PFSK-1 (cell line): ENCODE measurements at regions not wholly inside any gene's neighbourhood (a gene's known extent, or its start where the extent isn't known, plus 50 kb on each side); places are given as distances from the start of the nearest gene placed in this dataset.

Source experiments
- FOXP2 ChIP-seq: optimal IDR thresholded peaks from 2 replicates; pipeline ENCODE3; 2011; ENCODE audit warnings: borderline replicate concordance, control low read depth, inconsistent platforms; ENCODE audit not compliant: insufficient read depth; ENCODE audit errors: extremely low read length, extremely low read depth
- POLR2AphosphoS5 ChIP-seq: IDR thresholded peaks from 2 replicates; pipeline ENCODE4 v1.6.1; 2012; ENCODE audit warnings: low read depth, mild to moderate bottlenecking, control low read depth, low read length, moderate library complexity
- SIN3A ChIP-seq: IDR thresholded peaks from 2 replicates; pipeline ENCODE4 v1.6.1; 2012; ENCODE audit warnings: mild to moderate bottlenecking, low read length, moderate library complexity, borderline replicate concordance; ENCODE audit not compliant: insufficient read depth
- TAF1 ChIP-seq: IDR thresholded peaks from 2 replicates; pipeline ENCODE4 v1.6.1; 2012; ENCODE audit warnings: low read length, control low read depth, borderline replicate concordance; ENCODE audit not compliant: insufficient read depth
- TF ChIP-seq, protein P1 (sequence below), 2 experiments: IDR thresholded peaks; 2 replicates each; pipeline versions ENCODE4 v1.6.1 to v1.8.0; 2011 to 2012; ENCODE audit warnings: low read depth in 2 of 2, low read length in 2 of 2, control low read depth in 1 of 2, inconsistent platforms in 1 of 2, mild to moderate bottlenecking in 1 of 2, moderate library complexity in 1 of 2; ENCODE audit not compliant: insufficient read depth in 1 of 2

DNA sequence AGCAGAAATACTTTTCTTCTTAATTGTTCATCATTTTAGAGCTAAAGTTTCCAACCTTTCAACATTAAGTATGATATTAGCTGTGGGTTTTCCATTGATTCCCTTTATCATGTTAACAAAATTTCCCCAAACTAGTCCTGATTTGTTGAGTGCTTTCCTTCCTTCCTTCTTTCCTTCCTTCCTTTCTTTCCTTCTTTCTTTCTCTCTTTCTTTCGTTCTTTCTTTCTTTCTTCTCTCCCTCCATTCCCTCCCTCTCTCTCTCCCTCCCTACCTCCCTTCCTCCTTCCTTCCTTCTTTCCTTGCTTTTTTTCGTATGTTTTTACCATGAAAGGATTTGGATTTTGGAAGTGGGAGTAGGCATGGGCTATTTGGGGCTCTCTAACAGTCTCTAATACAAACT is 133.5 kb downstream of the LMNTD1 start:
- TF ChIP-seq SIN3A (no peak), POLR2AphosphoS5 (no peak), FOXP2 (no peak), TAF1 (no peak)
- TF ChIP-seq, protein P1, sequence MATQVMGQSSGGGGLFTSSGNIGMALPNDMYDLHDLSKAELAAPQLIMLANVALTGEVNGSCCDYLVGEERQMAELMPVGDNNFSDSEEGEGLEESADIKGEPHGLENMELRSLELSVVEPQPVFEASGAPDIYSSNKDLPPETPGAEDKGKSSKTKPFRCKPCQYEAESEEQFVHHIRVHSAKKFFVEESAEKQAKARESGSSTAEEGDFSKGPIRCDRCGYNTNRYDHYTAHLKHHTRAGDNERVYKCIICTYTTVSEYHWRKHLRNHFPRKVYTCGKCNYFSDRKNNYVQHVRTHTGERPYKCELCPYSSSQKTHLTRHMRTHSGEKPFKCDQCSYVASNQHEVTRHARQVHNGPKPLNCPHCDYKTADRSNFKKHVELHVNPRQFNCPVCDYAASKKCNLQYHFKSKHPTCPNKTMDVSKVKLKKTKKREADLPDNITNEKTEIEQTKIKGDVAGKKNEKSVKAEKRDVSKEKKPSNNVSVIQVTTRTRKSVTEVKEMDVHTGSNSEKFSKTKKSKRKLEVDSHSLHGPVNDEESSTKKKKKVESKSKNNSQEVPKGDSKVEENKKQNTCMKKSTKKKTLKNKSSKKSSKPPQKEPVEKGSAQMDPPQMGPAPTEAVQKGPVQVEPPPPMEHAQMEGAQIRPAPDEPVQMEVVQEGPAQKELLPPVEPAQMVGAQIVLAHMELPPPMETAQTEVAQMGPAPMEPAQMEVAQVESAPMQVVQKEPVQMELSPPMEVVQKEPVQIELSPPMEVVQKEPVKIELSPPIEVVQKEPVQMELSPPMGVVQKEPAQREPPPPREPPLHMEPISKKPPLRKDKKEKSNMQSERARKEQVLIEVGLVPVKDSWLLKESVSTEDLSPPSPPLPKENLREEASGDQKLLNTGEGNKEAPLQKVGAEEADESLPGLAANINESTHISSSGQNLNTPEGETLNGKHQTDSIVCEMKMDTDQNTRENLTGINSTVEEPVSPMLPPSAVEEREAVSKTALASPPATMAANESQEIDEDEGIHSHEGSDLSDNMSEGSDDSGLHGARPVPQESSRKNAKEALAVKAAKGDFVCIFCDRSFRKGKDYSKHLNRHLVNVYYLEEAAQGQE (IDR thresholded peaks at IDR 0.05; ENCODE audit: insufficient read depth in 1 of 2, low read depth in 2 of 2, low read length in 2 of 2): no peak

DNA sequence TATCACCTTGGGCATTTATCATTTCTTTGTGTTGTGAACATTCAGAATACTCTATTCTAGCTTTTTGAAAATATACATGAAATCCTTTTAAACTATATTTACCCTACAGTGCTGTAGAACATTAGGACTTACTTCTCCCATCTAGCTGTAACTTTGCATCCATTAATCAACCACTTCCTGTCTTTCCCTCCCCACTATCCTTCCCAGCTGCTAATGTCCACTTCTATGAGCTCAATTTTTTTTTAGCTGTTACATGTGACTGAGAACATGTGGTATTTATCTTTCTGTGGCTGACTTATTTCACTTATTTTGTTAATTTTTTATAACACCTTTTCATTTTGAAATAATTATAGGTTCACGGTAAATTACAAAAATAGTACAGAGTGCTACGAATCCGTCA is 136.0 kb downstream of the LMNTD1 start:
- TF ChIP-seq, protein P1 (IDR thresholded peaks at IDR 0.05; ENCODE audit: insufficient read depth in 1 of 2, low read depth in 2 of 2, low read length in 2 of 2): no peak

DNA sequence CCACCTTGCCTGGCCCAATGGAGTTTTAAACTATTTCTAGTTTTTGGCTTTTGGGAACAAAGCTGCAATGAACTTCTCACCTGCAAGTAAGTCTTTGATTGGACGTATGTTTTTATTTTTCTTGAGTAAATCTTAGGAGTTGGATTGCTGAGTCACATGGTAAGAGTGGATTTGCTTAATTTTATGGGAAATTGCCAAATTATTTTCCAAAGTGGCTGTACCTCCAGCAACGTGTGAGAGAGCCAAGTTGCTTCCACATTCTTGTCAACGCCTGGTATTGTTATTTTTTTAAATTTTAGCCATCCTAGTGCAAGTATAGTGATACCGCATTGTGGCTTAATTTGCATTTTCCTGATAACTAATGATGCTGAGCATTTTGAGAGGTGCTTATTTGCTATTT is 136.6 kb downstream of the LMNTD1 start:
- TF ChIP-seq FOXP2 (no peak), SIN3A (no peak), POLR2AphosphoS5 (no peak), TAF1 (no peak)
- TF ChIP-seq, protein P1 (IDR thresholded peaks at IDR 0.05; ENCODE audit: insufficient read depth in 1 of 2, low read depth in 2 of 2, low read length in 2 of 2): no peak

DNA sequence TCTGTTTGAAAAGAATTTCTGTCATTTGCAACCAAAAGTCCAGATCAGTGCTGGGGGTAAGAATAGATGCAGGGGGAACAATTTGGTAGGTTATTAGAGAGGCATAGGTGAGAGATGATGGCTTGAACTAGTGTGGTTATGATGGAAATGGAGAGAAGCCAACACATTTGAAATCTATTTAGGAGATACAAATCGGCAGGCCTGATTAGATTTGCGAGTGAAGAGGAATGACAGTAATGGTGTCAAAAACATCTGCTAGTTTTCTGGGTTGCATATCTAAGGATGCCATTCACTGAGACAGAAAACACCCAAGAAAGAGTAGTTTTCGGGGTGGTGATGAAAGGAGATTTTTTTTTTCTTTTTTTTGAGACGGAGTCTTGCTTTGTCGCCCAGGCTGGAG is 138.1 kb downstream of the LMNTD1 start:
- no peak for TF ChIP-seq FOXP2
- no peak for TF ChIP-seq TAF1
- no peak for TF ChIP-seq POLR2AphosphoS5
- TF ChIP-seq, protein P1 (IDR thresholded peaks at IDR 0.05; ENCODE audit: insufficient read depth in 1 of 2, low read depth in 2 of 2, low read length in 2 of 2): no peak
- no peak for TF ChIP-seq SIN3A

DNA sequence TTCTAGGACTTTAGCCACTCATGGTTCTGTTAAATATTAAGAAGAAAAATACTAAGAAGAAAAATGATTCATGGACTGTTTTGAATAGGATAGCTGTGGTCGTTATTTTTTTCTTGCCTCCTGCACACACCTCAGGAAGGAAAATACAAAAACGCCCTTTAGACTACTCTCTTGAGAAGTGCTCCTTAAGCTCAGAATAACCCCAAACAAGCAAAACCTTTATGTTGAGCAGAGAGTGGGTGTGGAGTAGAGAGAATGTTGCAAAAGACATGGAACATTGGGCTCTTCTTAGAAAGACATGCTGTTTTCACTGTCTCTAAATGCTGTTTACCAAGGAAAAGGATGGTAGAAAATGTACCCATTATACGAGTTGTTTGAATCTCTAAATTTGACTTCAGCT is 140.3 kb downstream of the LMNTD1 start:
- no peak for TF ChIP-seq SIN3A
- TF ChIP-seq TAF1: no peak
- no peak for TF ChIP-seq FOXP2

DNA sequence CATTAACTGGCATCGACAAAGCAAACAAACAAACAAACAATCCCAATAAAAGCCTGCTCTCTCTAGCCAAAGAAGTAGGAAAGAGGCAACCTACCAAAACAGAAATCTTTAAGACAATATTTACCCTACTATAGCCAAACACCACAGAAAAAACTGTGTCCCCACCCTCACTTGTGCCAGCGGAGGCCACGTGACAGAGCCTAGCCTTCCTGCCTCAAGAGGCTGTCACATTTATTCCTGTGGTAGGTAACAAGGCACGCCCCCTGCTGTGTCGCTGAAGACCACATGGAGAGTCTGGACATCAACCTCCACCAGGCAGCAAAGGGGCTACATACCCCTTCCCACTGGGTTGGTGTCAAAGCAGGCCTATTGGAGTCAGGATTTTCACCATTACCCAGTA is 148.1 kb downstream of the LMNTD1 start:
- TF ChIP-seq POLR2AphosphoS5: no peak
- TF ChIP-seq SIN3A: no peak
- TF ChIP-seq, protein P1 (IDR thresholded peaks at IDR 0.05; ENCODE audit: insufficient read depth in 1 of 2, low read depth in 2 of 2, low read length in 2 of 2): no peak
- no peak for TF ChIP-seq TAF1
- no peak for TF ChIP-seq FOXP2
